Panc1 (cell line): ENCODE measurements at regions not wholly inside any gene's neighbourhood (a gene's known extent, or its start where the extent isn't known, plus 50 kb on each side); places are given as distances from the start of the nearest gene placed in this dataset.

Source experiments
- ATAC-seq: fragments of 200-7000 bp; cut with Tn5 transposase; 2 replicates; pipeline ENCODE4 v1.9.1; 2020; ENCODE audit warnings: mild to moderate bottlenecking, moderate library complexity
- BruUV-seq: library from RNA; stranded (reverse); fragments of 400-500 nt; replicated peaks from 2 replicates; lab custom pipeline; 2021; lab: Mats Ljungman, UMichigan
- CTCF ChIA-PET: fragments of 300-600 bp; sonication (Branson Sonifier 250); formaldehyde crosslinking; loops from one replicate; lab custom pipeline; 2022; ENCODE audit warnings: antibody characterized with exemption; lab: Charles Lee
- POLR2A ChIA-PET: fragments of 300-600 bp; sonication (Branson Sonifier 250); formaldehyde crosslinking; loops from one replicate; lab custom pipeline; 2022; ENCODE audit warnings: antibody characterized with exemption; lab: Charles Lee
- DNase-seq: peaks from one replicate; pipeline ENCODE4 v3.0.0-alpha.2; 2010; ENCODE audit warnings: low read depth, low spot score
- H3K27ac ChIP-seq: 2 replicates; pipeline ENCODE4 v1.5.1; 2011; ENCODE audit warnings: mild to moderate bottlenecking, low read length, inconsistent platforms
- H3K27me3 ChIP-seq: fragments of 200-500 bp; sonication (Bioruptor generic); 2 replicates; pipeline ENCODE4 v1.6.0; 2014; ENCODE audit warnings: low read length, inconsistent platforms; ENCODE audit not compliant: control insufficient read depth, insufficient read depth
- H3K36me3 ChIP-seq: fragments of 200-500 bp; sonication (Bioruptor generic); 2 replicates; pipeline ENCODE4 v1.5.1; 2014; ENCODE audit warnings: inconsistent platforms, mild to moderate bottlenecking, low read length, moderate library complexity; ENCODE audit not compliant: control insufficient read depth, insufficient read depth
- H3K4me1 ChIP-seq: 2 replicates; pipeline ENCODE4 v1.5.1; 2011; ENCODE audit warnings: inconsistent platforms, mild to moderate bottlenecking, low read length, moderate library complexity; ENCODE audit not compliant: control insufficient read depth, insufficient read depth
- H3K4me3 ChIP-seq, 2 experiments: 2 replicates each; pipeline ENCODE4 v1.5.1; 2011 to 2012; ENCODE audit warnings: low read depth in 2 of 2, low read length in 2 of 2, mild to moderate bottlenecking in 2 of 2, inconsistent platforms in 1 of 2, moderate library complexity in 1 of 2
- H3K9me3 ChIP-seq: fragments of 200-500 bp; sonication (Bioruptor generic); 2 replicates; pipeline ENCODE4 v1.5.1; 2014; ENCODE audit warnings: low read depth, mild to moderate bottlenecking, inconsistent platforms, low read length, moderate library complexity; ENCODE audit not compliant: control insufficient read depth, insufficient read depth
- CTCF ChIP-seq: fragments of 450-650 bp; IDR thresholded peaks from 2 replicates; pipeline ENCODE4 v1.5.1; 2017; ENCODE audit warnings: mild to moderate bottlenecking
- POLR2AphosphoS5 ChIP-seq: IDR thresholded peaks from 2 replicates; pipeline ENCODE4 v1.6.1; 2012; ENCODE audit warnings: mild to moderate bottlenecking, low read depth, low read length, moderate library complexity
- REST ChIP-seq, 2 experiments: IDR thresholded peaks; 2 replicates each; pipeline ENCODE4 v1.6.1; 2011 to 2012; ENCODE audit warnings: low read depth in 2 of 2, control low read depth in 1 of 2, low read length in 1 of 2, mild to moderate bottlenecking in 1 of 2, moderate library complexity in 1 of 2; ENCODE audit not compliant: insufficient read depth in 1 of 2
- SIN3A ChIP-seq: IDR thresholded peaks from 2 replicates; pipeline ENCODE4 v1.6.1; 2012; ENCODE audit warnings: low read depth, mild to moderate bottlenecking, low read length, moderate library complexity, borderline replicate concordance; ENCODE audit not compliant: insufficient read depth
- TCF7L2 ChIP-seq: IDR thresholded peaks from 2 replicates; pipeline ENCODE4 v1.6.1; 2011; ENCODE audit warnings: mild to moderate bottlenecking, low read depth, low read length, inconsistent platforms
- in situ Hi-C: cut with HindIII; loops from 2 replicates; pipeline ENCODE4 v1.10.0; 2016; ENCODE audit warnings: low sequenced_read_pairs, low pct_unique_long_range_greater_than_20kb
- intact Hi-C: fragments of 100-400 bp; cut with micrococcal nuclease; formaldehyde crosslinking; loops from one replicate; pipeline ENCODE4 v1.10.0; 2022; ENCODE audit not compliant: unreplicated experiment

- peaks cover 7% of the 10 kb centered on the region; the same call in 1 of the 2 replicates for H3K9me3 ChIP-seq
- no TSS peak for BruUV-seq
- ATAC-seq (no peak), DNase-seq (no peak)
- no peak overlapping the region for H3K27ac ChIP-seq
- no peaks in the 10 kb centered on the region for H3K27me3 ChIP-seq
- no peaks in the 10 kb centered on the region for H3K4me1 ChIP-seq
- no peaks in the 10 kb centered on the region for H3K36me3 ChIP-seq
- TF ChIP-seq CTCF, result no peak
- TF ChIP-seq POLR2AphosphoS5, result no peak
- no peak for TF ChIP-seq REST (IDR thresholded peaks at IDR 0.05; ENCODE audit: insufficient read depth in 1 of 2, low read depth in 2 of 2, low read length in 1 of 2)
- TF ChIP-seq TCF7L2, result no peak
- TF ChIP-seq SIN3A, result no peak
- POLR2A ChIA-PET, result no interaction called here
- intact Hi-C loops, result no loop called here
- no peak overlapping the region for H3K4me3 ChIP-seq
- CTCF ChIA-PET, result no interaction called here
- in situ Hi-C loops, result no loop called here
These were observed 102.4 kb upstream of the VWC2 start for GRCh38 chr7:49670991-49671390.

GRCh38 chr7:49692516-49692915 is 80.9 kb upstream of the VWC2 start:
- Histone ChIP-seq H3K27me3 (no peaks in the 10 kb centered on the region), H3K27ac (no peak overlapping the region), H3K4me3 (no peak overlapping the region), H3K36me3 (no peaks in the 10 kb centered on the region), H3K9me3 (no peaks in the 10 kb centered on the region), H3K4me1 (no peaks in the 10 kb centered on the region)
- intact Hi-C loops (no loop called here), in situ Hi-C loops (no loop called here)
- ATAC-seq (no peak), DNase-seq (no peak)
- ChIA-PET POLR2A (no interaction called here), CTCF (no interaction called here)
- no peak for TF ChIP-seq POLR2AphosphoS5
- no peak for TF ChIP-seq SIN3A
- no peak for TF ChIP-seq CTCF
- TF ChIP-seq REST (IDR thresholded peaks at IDR 0.05; ENCODE audit: insufficient read depth in 1 of 2, low read depth in 2 of 2, low read length in 1 of 2), result no peak
- no peak for TF ChIP-seq TCF7L2
- BruUV-seq, result no TSS peak
